Activated CD8-positive, alpha-beta memory T cell treated with anti-CD3 and anti-CD28 coated beads for 1 hour (primary cell): ENCODE measurements at regions not wholly inside any gene's neighbourhood (a gene's known extent, or its start where the extent isn't known, plus 50 kb on each side); places are given as distances from the start of the nearest gene placed in this dataset.
"Not testable (repeated sequence)": the region's sequence is repeated elsewhere in the genome, so short reads cannot be mapped to it uniquely, and the experiment has no call there.

Experiments
- DNase-seq, 2 donors: peaks; one replicate each; pipeline ENCODE4 v3.0.0-alpha.2; 2020; ENCODE audit warnings: low read depth in 1 of 2; ENCODE audit errors: extremely low read depth in 1 of 2

DNA sequence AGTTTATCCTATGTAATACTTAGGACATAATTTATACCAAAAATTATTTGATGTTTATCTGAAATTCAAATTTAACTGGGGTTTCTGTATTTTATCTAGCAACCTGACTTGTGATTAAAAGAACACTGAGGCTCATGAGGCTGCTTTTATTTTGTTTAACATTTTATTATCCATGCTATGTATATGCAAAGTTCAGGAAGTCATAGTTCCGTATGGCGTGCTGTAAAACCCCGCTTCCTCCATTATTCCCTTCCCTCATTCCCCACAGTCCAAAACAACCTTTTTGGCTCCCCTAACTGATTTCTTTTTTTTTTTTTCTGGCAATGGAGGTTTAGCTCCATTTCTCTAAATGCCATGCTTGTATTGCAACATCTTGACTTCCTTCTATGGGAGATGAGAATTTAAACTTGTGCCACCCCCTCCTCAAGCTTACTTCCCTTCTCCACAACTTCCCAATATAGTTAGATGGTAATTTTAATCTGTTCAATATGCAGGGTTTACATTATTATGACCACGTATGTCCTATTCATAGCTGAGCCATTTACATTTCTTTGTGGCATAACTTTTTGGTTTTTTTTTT lies 138.0 kb upstream of the DNAH14 start:
- DNase-seq: no peak

DNA sequence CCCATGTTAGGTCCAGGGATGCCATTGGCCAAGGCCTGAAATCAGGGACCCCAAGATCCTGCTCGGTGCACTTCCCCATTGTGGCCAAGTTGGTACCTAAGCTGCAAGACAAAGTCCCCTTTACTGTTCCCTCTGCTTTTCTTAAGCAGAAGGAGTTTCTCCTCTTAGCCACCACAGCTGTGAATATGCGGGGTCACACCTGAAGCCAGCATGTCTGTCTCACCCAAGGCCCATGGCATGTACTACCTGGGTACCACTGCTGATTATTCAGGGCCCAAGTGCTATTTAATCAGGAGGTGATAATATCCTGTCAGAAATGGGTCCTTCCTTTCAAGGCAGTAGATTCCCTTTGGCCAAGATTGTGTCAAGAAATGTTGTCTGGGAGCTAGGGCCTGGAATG lies 133.9 kb upstream of the DNAH14 start:
- DNase-seq: no peak

DNA sequence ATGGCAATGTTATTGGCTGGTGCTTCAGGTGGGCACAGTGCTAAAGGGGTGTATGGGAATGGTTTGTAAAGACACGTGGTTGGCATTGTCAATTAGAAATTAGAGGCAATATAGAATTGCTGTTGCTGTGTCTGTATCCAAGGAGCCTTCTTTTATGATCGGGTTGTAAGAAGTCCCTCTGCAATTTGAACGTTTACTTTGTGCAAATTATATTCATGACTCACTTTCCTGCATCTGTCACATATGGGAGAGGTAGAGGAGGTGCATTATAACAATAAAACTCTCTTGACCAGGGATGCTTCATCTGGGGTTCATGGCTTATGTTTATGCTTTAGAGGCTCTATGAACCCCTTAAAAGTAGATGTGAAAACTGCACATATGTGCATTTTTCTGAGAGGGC lies 130.4 kb upstream of the DNAH14 start:
- no peak for DNase-seq

DNA sequence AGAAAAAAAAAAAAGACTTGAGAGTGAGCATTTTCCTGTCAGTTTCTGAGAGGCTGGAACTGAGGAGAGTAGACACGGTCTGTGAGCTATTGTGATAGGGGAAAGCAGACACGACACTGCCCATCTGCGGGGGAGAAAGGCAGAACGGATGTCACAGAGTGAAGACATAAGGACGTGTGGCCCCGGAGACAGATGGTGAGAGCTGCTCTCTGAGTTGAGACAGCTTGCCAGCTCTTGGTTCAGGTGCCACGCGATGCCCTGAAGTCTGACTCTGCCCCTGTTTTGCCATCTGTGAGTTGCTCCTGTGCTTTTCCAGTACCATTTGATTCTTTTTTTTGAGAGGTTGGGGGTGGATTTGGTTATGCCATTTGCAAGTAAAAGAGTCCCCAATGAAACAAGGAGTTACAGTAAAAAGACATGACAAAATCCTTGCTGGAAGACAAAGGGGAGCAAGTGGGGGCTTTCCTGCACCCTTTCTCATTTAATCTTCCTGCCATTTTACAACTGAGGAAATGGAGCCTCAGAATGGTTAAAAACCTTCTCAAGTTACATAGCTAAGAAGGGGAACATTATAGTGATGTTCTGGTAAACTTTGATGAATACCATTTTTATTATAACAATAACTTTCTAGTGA lies 128.9 kb upstream of the DNAH14 start:
- no peak for DNase-seq

DNA sequence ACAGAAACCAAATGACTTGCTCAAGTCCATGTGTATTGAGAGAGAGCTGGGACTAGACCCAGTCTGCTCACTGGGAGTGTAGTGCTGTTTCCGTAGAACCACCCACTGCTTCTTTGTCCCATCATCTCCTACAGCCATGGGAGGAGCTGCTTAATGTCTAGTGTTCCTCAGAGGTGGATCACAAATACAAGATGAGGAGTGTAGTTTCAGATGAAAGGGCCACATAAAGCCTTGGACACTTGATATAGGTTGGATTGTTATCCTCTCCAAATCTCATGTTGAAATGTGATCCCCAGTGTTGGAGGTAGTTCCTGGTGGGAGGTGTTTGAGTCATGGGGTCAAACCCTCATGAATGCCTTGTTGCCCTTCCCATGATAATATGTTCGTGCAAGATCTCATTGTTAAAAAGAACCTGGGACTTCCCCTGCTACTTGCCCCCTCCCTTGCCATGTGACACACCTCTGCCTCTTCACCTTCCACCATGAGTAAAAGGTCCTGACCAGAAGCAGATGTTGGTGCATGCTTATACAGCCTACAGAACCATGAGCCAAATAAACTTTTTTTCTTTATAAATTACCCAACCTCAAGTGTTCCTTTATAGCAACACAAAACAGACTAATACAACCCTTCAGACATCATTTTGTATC lies 127.5 kb upstream of the DNAH14 start:
- no peak for DNase-seq

DNA sequence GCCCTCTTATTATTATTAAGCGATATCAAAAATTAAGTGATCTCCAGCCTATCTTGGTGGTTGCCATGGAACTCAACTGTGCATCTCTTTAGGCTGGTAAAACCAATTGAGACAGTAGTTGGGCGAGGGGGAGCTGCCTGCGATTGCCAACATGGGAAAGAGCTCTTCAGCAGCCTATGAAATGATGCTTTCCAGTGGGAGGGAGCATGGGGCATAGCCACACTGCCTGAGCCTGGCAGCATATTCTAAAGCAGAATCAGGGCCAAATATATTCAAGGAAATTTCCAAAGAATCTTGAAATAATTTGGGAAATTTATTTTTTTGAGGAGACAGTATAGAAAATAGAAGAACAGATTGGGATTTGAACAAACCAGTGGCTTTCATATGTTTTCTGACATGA lies 126.9 kb upstream of the DNAH14 start:
- DNase-seq: no peak

DNA sequence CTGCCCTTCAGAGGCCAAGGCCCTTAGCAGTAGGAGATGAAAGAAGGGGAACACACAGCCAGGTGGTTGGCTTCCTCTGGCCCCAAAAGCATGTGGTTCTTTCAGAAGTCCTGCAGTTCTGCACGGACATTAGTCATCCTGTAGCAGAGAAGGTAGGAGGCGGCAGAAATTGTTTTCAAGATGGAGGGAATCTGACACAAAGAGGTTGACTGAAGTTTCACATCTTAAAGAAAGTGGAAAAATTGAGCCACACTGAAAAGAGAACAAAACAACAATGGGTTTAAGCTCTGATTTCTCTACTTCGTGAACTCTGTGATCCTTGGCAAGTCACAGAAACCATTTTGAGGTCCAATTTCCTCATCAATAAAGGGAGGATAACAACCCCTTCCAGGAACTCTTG lies 125.3 kb upstream of the DNAH14 start:
- no peak for DNase-seq

DNA sequence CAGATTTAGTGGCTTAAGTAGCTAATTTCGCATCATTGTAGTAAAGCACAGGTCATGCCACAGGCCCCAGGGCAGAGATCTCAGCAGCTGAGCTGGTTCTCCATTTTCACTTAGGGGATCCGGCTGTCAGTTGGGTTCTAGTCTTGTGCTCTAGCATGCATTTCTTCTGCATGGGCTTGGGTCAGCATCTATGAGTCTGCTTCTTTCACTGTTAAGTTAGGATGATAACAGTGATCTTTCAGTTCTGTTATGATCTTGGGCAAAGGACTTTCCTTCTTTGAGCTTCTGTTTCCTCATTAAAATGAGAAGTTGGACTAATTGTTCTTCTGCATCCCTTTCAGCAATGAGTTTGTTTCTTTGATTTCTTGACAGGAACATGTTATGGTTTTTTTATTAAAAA lies 123.6 kb upstream of the DNAH14 start:
- DNase-seq: no peak

DNA sequence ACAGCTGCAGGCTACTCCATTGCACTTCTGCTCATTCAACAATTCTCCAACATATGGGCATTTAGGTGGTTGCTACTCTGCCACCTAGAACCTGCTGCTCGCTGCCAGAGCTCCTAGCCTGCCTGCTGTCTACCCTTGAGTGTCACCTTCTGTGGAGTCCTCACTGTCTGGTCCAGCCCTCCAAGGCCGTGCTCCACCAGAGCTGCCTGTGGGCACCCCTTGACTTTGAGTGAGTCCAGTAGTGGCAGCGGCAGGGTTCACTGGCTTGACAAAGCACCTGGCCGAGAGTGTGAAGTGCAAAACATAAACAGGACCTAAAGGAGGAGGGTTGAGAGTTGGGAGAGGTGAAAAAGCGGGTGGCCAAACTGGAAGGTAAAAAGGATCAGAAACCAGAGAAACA lies 120.3 kb upstream of the DNAH14 start:
- no peak for DNase-seq

DNA sequence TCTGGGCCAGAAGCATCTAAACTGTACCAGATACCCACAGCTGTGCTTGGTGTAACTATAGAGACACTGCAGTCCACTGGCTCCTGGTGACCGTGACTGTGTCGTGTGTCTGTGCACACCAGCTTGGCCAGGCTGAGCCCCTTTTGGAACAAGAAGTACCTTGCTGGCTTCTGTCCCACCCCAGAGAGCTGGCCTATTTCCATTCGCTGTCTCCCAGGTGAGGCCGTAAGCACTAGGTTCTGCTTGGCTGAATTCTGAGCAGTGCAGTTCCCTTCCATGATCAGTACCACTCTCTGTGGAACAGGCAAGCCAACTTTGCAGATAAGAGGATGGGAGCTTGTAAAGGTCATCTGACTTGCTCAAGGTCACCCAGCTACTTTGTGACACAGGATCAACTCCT lies 119.9 kb upstream of the DNAH14 start:
- no peak for DNase-seq

DNA sequence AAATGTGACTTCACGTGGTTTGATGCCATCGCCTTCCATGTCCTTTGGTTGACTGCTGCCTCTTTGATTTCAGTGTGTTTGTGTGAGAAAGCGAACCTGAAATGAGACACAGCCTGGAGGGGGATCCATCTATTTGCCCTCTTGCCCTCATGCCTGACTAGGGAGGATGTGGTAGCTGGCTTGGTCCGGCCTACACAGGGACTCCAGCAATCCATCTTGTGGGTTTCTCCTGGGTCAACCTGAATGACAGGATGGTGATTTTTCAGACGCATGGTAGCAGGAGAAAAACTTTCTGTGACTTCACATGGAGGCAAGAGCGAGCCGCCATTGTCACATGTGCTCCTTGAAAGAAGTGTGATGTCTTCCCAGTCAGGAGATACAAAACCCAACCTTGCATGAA lies 117.9 kb upstream of the DNAH14 start:
- DNase-seq: no peak

DNA sequence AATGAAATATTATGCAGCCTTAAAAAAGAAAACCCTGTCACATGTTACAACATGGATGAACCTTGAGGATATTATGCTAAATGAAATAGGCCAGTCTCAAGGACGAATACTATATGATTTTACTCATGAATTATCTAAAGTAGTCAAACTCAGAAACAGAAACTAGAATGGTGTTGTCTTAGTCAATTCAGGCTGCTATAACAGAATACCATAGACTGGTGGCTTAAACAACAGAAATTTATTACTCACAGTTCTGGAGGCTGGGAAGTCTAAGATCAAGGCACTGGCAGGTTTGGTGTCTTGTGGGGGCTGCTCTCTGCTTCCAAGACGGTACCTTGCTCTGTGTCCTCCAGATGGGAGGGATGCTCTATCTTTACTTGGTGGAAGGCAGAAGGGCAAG lies 113.8 kb upstream of the DNAH14 start:
- no peak for DNase-seq

DNA sequence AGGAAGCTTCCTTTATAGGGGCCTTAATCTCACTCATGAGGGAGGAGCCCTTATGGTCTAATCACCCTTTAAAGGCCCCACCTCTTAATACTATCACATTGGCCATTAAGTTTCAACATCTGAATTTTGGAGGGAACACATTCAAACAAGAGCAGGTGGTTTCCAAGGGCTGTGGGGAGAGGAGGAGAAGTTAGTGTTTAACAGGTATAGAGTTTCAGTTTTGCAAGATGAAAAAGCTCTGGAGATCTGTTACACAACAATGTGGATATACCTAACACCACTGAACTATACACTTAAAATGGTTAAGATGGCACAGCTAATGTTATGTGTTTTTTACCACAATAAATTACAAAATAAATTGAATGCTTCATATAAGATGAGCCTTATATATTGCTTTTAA lies 113.4 kb upstream of the DNAH14 start:
- DNase-seq: no peak

DNA sequence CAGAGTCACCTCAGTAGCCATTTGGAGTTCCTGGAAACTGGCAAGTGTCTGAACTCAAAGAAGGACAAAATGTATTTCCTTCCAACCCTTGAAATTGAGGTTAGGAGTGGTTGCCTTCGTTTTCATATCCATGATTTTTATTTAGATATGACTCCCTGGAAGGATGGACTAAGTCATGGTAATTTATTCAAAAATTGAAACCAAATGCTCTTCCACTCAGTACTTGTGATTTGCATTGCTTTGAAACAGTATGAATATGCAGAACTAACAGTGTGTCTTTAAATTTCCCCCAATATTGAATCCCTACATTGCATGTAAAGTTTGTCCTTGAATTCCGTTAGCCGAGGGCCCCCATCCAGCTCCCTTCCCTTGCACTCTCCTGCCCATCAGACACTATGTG lies 112.1 kb upstream of the DNAH14 start:
- DNase-seq: no peak

DNA sequence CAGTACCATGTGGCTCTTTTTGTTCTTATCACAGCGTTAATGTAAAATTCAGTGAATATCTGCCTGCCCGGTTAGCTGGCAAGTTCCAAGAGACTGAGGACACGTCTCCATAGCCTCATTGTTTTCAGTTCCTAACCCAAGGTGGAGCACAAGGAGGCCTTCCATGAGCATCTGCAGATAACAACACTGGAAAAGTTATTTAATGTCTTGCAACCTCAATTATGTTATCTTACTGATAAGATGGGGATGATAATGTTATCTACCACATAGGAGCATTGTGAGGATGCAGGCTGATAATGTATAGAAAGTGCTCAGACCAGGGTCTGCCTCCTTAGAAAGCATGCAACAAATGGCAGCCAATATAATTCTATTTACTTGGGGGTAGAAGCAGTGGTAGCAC lies 109.6 kb upstream of the DNAH14 start:
- no peak for DNase-seq

DNA sequence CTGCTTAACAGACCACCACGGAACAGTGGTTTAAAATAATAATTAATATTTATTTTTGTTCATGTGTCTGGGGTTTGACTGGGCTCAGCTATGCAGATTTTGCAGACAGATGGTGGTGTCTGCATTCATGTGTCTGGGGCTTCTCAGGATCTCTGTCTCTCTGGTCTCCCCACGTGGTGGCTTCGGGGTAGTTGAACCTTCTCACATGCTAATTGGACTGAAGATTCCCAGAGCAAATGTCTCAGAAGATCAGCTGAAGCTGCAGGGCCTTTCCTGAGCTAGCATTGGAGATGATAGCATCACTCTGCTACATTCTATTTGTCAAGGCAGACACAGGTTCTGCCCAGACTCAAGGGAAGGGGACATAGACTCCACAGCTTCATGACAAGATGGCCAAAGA lies 109.1 kb upstream of the DNAH14 start:
- no peak for DNase-seq

DNA sequence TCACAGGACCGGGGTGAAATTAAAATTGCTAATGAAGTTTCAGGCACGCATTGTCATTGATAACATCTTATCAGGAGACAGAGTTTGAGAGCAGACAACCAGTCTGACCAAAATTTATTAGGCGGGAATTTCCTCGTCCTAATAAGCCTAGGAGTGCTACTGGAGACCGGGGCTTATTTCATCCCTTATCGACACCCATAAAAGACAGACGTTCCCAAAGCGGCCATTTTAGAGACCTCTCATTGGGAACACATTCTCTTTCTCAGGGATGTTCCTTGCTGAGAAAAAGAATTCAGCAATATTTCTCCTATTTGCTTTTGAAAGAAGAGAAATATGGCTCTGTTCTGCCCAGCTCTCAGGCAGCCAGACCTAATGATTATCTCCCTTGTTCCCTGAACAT lies 107.7 kb upstream of the DNAH14 start:
- not testable (repeated sequence) for DNase-seq

DNA sequence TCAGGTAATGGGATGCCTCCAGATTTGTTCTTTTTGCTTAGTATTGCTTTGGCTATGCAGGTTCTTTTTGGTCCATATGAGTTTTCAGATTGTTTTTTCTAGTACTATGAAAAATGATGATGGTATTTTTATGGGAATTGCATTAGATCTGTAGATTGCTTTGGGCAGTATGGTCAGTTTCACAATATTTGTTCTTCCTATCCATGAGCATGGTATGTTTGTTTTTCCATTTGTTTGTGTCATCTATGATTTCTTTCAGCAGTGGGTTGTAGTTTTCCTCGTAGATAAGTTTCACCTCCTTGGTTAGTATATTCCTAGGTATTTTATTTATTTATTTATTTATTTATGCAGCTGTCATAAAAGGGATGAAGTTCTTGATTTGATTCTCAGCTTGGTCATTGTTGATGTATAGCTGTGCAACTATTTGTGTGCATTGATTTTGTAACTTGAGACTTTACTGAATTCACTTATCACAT lies 103.9 kb upstream of the DNAH14 start:
- no peak for DNase-seq

DNA sequence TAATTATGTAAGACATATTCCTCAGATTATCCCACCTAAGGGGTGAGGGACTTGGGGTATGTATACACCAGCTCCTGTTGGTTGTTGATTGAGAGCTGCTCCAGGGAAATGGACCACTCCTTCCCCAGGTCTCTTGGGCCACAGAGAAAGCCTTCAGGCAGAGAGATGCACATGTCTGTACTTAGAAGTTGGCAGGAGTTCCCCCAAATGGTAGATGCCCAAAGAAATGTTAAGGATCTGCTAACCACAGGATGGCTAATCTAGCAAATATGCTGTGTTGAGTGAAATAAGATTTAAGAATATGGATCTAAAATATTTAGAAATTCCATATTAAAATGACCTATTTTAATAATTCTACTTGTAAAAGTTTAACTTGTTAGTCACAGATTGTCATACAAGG lies 100.8 kb upstream of the DNAH14 start:
- no peak for DNase-seq

DNA sequence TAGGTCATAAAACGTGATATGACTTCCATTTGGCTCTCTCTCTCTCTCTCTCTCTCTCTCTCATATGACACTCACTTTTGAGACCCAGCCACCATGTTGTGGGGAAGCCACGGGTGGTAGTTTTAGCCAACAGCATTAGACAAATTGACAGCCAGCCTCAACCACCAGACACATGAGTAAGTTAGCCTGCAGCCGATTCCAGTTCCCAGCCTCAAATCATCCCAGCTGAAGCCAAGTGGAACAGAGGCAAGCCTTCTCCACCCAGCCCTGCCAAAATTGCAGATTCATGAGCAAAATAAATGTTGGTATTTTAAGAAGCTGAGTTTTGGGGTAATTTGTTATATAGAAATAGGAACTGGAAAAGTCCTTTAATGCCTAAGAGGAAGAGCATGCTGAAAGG lies 98.0 kb upstream of the DNAH14 start:
- no peak for DNase-seq

DNA sequence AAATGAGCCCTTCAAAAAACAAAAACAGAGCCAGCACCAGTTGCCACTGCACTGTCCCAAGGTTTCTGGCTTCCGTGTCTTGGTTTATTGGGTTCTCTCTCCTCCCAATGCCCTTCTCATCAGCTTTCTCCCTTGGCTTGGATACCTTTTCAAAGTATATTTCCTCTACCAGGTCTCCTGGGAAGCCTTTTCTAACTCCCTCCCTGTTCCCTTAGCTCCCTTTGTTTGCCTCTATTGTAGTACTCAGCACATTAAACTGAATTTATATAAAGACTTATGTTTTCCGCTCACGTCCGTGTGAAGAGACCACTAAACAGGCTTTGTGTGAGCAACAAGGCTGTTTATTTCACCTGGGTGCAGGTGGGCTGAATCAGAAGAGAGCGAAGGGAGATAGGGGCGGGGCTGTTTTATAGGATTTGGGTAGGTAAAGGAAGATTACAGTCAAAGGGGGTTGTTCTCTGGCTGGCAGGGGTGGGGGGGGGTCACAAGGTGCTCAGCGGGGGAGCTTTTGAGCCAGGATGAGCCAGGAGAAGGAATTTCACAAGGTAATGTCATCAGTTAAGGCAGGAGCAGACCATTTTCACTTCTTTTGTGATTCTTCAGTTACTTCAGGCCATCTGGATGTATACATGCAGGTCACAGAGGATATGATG lies 89.7 kb upstream of the DNAH14 start:
- DNase-seq: not testable (repeated sequence)

DNA sequence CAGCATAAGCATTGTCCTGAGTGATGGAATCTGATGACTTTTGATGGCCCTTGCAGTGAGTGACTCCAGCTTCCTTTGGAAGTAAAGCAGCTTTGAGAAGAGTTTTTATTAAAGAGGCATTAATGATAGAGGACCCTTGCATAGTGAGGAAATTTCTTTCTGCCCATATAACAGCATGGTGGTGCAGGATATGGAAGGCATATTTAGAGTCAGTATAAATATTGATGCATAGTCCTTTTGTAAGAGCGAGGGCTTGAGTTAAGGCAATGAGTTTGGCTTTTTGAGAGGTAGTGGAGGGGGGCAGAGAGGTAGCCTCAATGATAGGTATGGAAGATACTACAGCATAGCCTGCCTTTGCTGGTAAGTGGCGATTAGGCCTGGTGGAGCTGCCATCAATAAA lies 87.7 kb upstream of the DNAH14 start:
- not testable (repeated sequence) for DNase-seq
